ENCODE measurements at regions not wholly inside any gene's neighbourhood (a gene's known extent, or its start where the extent isn't known, plus 50 kb on each side); places are given as distances from the start of the nearest gene placed in this dataset.

DNA sequence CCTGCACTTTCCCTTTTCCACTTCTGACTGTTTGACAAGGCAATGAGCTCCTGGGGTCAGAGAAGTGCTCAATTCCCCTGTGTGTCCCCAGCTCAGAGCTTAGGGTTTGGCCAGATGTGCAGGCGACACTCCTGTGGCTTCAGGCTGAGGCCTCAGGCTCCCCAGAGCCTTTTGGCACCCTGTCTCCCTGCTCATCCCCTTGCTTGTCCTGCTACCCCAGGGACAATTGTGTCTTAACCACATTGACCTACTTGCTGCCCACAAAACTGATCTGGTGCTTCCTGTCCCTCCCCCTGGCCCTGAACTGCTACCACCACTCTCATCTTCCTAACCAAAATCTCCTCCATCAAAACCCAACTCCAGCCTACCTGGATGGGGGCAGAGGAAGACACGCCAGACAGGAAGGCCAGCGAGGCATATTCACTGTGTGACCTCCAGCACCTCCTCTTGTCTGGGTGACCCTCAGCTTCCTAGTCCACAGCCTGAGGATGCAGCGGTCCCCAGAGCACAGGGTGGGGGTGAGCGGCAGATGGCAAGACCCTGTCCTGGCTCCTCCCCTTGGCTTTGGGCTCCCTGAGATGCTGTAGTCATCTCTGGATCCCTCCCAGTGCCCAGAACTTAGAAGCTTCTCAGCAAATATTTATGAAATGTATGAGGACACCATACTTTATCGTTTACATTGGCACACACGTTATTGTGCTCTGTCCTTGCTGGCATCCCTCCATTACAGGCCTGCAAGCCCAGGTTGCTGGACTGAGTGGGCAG, 98.9 kb upstream of the SLC6A6 start:
- H3K27me3 Mint-ChIP-seq, result peaks cover 21% of the 10 kb centered on the region
- no peak for DNase-seq
- no peak for ATAC-seq (ENCODE audit: low read depth)
- no peaks in the 10 kb centered on the region for H3K36me3 Mint-ChIP-seq
- peak overlapping the region; percentile 31 for H3K27ac Mint-ChIP-seq
- peaks cover 20% of the 10 kb centered on the region for H3K4me1 Mint-ChIP-seq
- no peaks in the 10 kb centered on the region for H3K9me3 Mint-ChIP-seq
- POLR2A ChIA-PET, result no interaction called here
- no peak overlapping the region for H3K4me3 Mint-ChIP-seq

DNA sequence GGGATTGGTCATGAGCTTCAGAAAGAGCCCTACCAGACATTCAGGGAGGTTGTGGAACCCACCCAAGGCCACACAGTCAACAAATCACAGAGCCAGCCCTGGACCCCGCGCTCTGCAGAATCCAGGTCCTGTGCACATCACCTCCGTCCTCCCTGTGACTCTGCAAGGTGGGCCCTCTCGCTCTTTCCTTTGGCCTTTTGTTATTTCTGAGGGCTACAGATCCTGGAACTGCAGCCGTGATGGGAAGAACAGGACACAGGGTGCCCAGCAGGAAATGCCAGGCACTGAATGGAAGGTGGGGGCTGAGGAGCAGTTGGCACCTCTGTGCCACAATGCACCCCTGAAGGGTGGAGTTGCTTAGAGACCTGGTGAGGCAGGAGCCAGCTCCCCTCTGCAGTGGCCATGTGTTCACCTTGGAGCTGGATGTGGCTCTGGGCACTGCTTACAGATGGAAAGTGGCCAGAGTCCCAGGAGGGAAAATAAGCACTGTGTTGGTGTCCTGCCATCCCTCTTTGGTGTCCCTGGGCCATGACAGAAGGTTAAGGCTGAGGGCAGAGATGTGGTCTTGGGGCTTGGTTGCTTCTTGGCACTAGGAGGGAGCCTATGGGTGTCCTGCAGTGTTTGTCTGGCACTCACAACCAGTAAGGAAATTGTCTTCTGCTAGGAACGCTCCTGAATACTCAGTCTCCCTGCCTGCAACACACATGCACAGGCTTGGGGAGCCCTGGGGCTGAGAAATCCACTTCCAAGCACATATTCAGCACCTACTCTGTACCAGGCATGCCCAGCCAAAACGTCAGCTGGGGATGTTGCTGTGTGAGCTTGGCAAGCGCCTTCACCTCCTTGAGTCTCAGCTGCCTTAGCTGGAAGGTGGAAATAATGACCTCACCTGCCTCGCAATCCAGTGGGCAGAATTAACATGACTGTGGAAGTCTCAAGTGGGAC, 98.0 kb upstream of the SLC6A6 start:
- Mint-ChIP-seq H3K4me1 (peaks cover 15% of the 10 kb centered on the region), H3K36me3 (no peaks in the 10 kb centered on the region), H3K9me3 (no peaks in the 10 kb centered on the region), H3K4me3 (no peak overlapping the region), H3K27me3 (peaks cover 23% of the 10 kb centered on the region), H3K27ac (no peak overlapping the region)
- POLR2A ChIA-PET, result no interaction called here
- no peak for DNase-seq
- ATAC-seq (ENCODE audit: low read depth), result no peak

GRCh38 chr3:14305324-14305723, 97.1 kb upstream of the SLC6A6 start:
- H3K27ac Mint-ChIP-seq, result no peak overlapping the region
- POLR2A ChIA-PET, result no interaction called here
- H3K27me3 Mint-ChIP-seq, result peaks cover 30% of the 10 kb centered on the region

DNA sequence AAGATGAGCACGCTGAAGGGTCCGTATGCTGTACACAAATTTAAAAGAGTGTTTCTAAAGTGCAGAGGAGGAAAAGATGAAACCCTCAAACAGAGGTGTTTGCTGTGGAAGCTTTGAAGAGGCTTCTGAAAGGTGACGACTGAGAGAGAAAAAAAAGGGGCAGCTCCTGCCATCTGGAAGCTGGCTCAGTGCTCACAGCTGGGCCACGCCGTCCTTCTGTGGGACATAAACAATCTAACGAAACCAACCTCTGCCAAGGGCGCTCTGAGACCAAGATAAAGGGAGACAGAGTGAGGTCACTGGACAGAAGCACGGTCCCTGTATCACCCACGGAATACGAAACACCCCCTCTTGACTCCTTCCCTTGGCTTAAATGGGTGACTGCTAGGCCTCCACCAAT, 96.3 kb upstream of the SLC6A6 start:
- no peaks in the 10 kb centered on the region for H3K36me3 Mint-ChIP-seq
- POLR2A ChIA-PET, result no interaction called here
- H3K9me3 Mint-ChIP-seq, result no peaks in the 10 kb centered on the region

More at GRCh38 chr3:14305324-14305723, 97.1 kb upstream of the SLC6A6 start:
- Mint-ChIP-seq H3K4me1 (peaks cover 15% of the 10 kb centered on the region), H3K36me3 (no peaks in the 10 kb centered on the region), H3K4me3 (no peak overlapping the region), H3K9me3 (no peaks in the 10 kb centered on the region)
- DNase-seq (no peak), ATAC-seq (ENCODE audit: low read depth) (no peak)

GRCh38 chr3:14307656-14308302, 94.6 kb upstream of the SLC6A6 start:
- Mint-ChIP-seq H3K36me3 (no peaks in the 10 kb centered on the region), H3K4me1 (peaks cover 11% of the 10 kb centered on the region), H3K9me3 (no peaks in the 10 kb centered on the region), H3K4me3 (no peak overlapping the region), H3K27ac (no peak overlapping the region), H3K27me3 (peaks cover 25% of the 10 kb centered on the region)
- ATAC-seq (ENCODE audit: low read depth), result no peak
- POLR2A ChIA-PET, result no interaction called here
- no peak for DNase-seq

More for the DNA sequence above, 96.3 kb upstream of the SLC6A6 start:
- Mint-ChIP-seq H3K4me1 (peaks cover 15% of the 10 kb centered on the region), H3K27me3 (peaks cover 28% of the 10 kb centered on the region), H3K4me3 (no peak overlapping the region), H3K27ac (no peak overlapping the region)
- no peak for ATAC-seq (ENCODE audit: low read depth)
- no peak for DNase-seq

DNA sequence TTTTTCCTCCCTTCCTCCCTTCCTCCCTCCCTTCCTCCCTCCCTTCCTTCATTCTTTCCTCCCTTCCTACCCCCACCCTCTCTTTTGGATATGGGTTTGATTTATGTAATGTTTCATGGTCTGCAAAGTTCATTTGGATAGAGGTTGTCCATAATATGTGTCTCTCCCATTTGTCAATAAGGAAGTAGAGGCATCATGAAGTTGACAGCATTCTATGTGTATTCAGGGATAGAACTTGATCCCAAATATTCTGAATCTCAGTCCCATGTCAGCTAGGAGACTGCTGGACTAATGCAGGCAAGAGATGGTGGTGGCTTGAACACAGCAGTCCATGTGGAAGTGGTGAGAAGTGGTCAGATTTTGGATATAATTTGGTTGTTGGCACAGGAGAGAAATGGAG, 90.7 kb upstream of the SLC6A6 start:
- no peaks in the 10 kb centered on the region for H3K36me3 Mint-ChIP-seq
- H3K27me3 Mint-ChIP-seq, result peaks cover 34% of the 10 kb centered on the region
- no peaks in the 10 kb centered on the region for H3K4me1 Mint-ChIP-seq
- ATAC-seq (ENCODE audit: low read depth) (no peak), DNase-seq (no peak)
- no peak overlapping the region for H3K27ac Mint-ChIP-seq
- POLR2A ChIA-PET, result no interaction called here
- H3K4me3 Mint-ChIP-seq, result no peak overlapping the region
- no peaks in the 10 kb centered on the region for H3K9me3 Mint-ChIP-seq

- Mint-ChIP-seq H3K4me3 (no peak overlapping the region), H3K27me3 (peaks cover 31% of the 10 kb centered on the region), H3K36me3 (no peaks in the 10 kb centered on the region), H3K27ac (no peak overlapping the region), H3K4me1 (no peaks in the 10 kb centered on the region), H3K9me3 (no peaks in the 10 kb centered on the region)
- DNase-seq (no peak), ATAC-seq (ENCODE audit: low read depth) (no peak)
- POLR2A ChIA-PET, result no interaction called here
These were observed 90.0 kb upstream of the SLC6A6 start for GRCh38 chr3:14312375-14312774.

GRCh38 chr3:14317057-14317553, 85.3 kb upstream of the SLC6A6 start:
- DNase-seq (no peak), ATAC-seq (ENCODE audit: low read depth) (no peak)
- peaks cover 2% of the 10 kb centered on the region for H3K9me3 Mint-ChIP-seq
- peaks cover 1% of the 10 kb centered on the region for H3K4me1 Mint-ChIP-seq
- POLR2A ChIA-PET, result no interaction called here
- no peak overlapping the region for H3K27ac Mint-ChIP-seq
- peaks cover 27% of the 10 kb centered on the region for H3K27me3 Mint-ChIP-seq
- H3K36me3 Mint-ChIP-seq, result peaks cover 1% of the 10 kb centered on the region
- H3K4me3 Mint-ChIP-seq, result no peak overlapping the region

GRCh38 chr3:14318646-14319045, 83.8 kb upstream of the SLC6A6 start:
- no peak overlapping the region for H3K4me3 Mint-ChIP-seq
- peaks cover 1% of the 10 kb centered on the region for H3K36me3 Mint-ChIP-seq
- DNase-seq (no peak), ATAC-seq (ENCODE audit: low read depth) (no peak)
- H3K9me3 Mint-ChIP-seq, result peaks cover 2% of the 10 kb centered on the region
- peaks cover 1% of the 10 kb centered on the region for H3K4me1 Mint-ChIP-seq
- POLR2A ChIA-PET, result no interaction called here
- H3K27me3 Mint-ChIP-seq, result peaks cover 22% of the 10 kb centered on the region
- H3K27ac Mint-ChIP-seq, result no peak overlapping the region

DNA sequence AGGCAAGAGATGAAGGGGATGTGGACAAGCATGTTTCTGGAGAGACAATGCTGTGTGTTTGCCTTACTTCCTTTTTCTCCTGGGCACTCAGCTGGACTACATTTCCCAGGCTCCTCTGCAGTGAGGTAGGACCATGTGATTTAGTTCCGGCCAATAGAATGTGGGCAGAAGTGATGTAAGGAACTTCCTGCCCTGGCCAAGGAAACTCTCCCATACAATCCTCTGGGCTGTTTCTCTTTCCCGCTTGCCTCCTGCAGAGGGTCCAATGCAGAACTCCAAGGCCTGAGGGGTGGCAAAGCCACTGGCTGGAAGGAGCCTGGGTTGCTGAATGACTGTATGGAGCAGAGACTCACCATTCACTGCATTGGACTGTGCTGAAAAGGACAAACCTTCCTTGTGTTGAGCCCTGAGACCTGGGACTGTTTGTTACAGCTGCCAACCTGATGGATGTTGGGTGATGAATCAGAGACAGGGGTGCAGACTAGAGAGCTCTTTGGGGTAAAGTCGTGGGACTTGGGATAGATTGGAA, 82.7 kb upstream of the SLC6A6 start:
- ATAC-seq (ENCODE audit: low read depth) (peak; percentile 68), DNase-seq (peak; percentile 27)
- Mint-ChIP-seq H3K27ac (no peak overlapping the region), H3K4me1 (peaks cover 1% of the 10 kb centered on the region), H3K36me3 (peaks cover 1% of the 10 kb centered on the region), H3K4me3 (no peak overlapping the region), H3K9me3 (peaks cover 2% of the 10 kb centered on the region), H3K27me3 (peaks cover 12% of the 10 kb centered on the region)
- POLR2A ChIA-PET, result no interaction called here

- Mint-ChIP-seq H3K9me3 (peaks cover 2% of the 10 kb centered on the region), H3K27me3 (peaks cover 9% of the 10 kb centered on the region), H3K27ac (no peak overlapping the region), H3K4me3 (no peak overlapping the region), H3K4me1 (peaks cover 1% of the 10 kb centered on the region), H3K36me3 (peaks cover 1% of the 10 kb centered on the region)
- POLR2A ChIA-PET, result no interaction called here
- no peak for ATAC-seq (ENCODE audit: low read depth)
- no peak for DNase-seq
These were observed 82.2 kb upstream of the SLC6A6 start for GRCh38 chr3:14320219-14320618.

DNA sequence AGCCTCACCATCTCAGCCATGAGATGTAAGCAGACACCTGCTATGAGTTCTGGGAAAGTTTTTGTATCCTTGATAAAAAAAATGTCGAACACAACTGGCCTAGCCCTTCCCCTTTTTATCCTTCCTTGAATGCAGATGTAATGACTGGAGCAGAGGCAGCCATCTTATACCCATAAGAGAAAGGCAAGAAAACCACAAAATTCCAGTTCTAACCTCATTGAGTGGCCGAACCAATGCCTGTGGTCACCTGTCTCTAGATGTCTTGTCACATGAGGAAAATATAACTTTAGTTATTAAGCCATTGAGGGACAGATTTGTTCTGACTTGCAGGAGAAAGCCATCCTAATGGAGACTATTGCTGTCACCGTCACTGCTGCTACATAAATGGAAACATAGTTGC, 80.4 kb upstream of the SLC6A6 start:
- no peak for ATAC-seq (ENCODE audit: low read depth)
- Mint-ChIP-seq H3K27me3 (peaks cover 5% of the 10 kb centered on the region), H3K36me3 (peaks cover 1% of the 10 kb centered on the region), H3K9me3 (peaks cover 2% of the 10 kb centered on the region), H3K27ac (no peak overlapping the region), H3K4me1 (peaks cover 1% of the 10 kb centered on the region), H3K4me3 (no peak overlapping the region)
- no peak for DNase-seq
- POLR2A ChIA-PET, result no interaction called here

DNA sequence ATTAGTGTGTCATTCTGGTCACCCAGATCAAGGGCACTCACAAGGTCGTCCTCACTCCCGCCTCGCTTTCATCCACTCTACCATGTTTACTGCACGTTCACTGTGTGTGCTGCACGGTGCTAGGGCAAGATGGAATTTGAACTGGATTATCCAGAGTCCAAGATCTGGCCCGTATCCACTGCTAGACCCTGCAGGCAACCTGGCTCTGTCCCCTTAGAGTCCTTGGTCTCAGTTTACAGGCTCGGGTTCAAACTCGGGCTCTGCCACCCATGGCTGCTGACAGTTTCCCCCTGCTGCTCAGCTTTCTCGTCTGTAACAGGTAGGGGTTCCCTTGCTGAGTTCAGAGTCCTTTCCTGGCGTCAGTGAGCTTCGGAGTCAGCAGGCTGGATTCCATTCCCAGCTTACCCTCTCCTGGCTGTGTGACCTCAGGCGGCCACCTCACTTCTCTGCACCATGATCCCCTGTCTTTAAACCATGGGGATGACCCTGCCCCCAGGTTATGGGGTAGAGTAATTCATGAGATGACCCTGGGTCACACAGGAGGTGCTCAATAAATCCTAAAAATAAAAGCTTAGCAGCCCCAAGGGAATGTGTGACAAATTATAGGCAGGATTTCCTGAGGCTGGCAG, 79.6 kb upstream of the SLC6A6 start:
- peaks cover 1% of the 10 kb centered on the region for H3K36me3 Mint-ChIP-seq
- POLR2A ChIA-PET, result no interaction called here
- H3K27me3 Mint-ChIP-seq, result peaks cover 8% of the 10 kb centered on the region
- H3K27ac Mint-ChIP-seq, result no peak overlapping the region
- peaks cover 2% of the 10 kb centered on the region for H3K9me3 Mint-ChIP-seq
- ATAC-seq (ENCODE audit: low read depth), result no peak
- H3K4me1 Mint-ChIP-seq, result peaks cover 1% of the 10 kb centered on the region
- no peak overlapping the region for H3K4me3 Mint-ChIP-seq
- DNase-seq, result no peak

All from activated naive CD8-positive, alpha-beta T cell treated with anti-CD3 and anti-CD28 coated beads, Interleukin-2, amount 10 ng/mL, durations not matched to agents 7 days and 5 days (primary cell).